Activated T-cell treated with anti-CD3 and anti-CD28 coated beads, Interleukin-2, amount 50 U/mL, for 48 hours (primary cell): ENCODE measurements at regions not wholly inside any gene's neighbourhood (a gene's known extent, or its start where the extent isn't known, plus 50 kb on each side); places are given as distances from the start of the nearest gene placed in this dataset.
"Not testable (repeated sequence)": the region's sequence is repeated elsewhere in the genome, so short reads cannot be mapped to it uniquely, and the experiment has no call there.

Experiments
- DNase-seq, 2 experiments: peaks; one replicate each; pipeline ENCODE4 v3.0.0-alpha.2; 2020

GRCh38 chr10:46810222-46810621 is 101.0 kb upstream of the PTPN20 start:
- not testable (repeated sequence) for DNase-seq

- DNase-seq: not testable (repeated sequence)
Observed at GRCh38 chr10:46816126-46816525, 95.1 kb upstream of the PTPN20 start.

GRCh38 chr10:46840393-46841050 is 70.7 kb upstream of the PTPN20 start:
- DNase-seq: not testable (repeated sequence)

GRCh38 chr10:46841051-46841593 is 70.1 kb upstream of the PTPN20 start:
- DNase-seq: not testable (repeated sequence)

- not testable (repeated sequence) for DNase-seq
Observed at GRCh38 chr10:46845194-46845593, 66.0 kb upstream of the PTPN20 start.

GRCh38 chr10:46845640-46846039 is 65.6 kb upstream of the PTPN20 start:
- DNase-seq: not testable (repeated sequence)

GRCh38 chr10:46860753-46861152 is 50.5 kb upstream of the PTPN20 start:
- DNase-seq: not testable (repeated sequence)
